OCI-LY7 (cell line): ENCODE measurements at regions not wholly inside any gene's neighbourhood (a gene's known extent, or its start where the extent isn't known, plus 50 kb on each side); places are given as distances from the start of the nearest gene placed in this dataset.
"Not testable (repeated sequence)": the region's sequence is repeated elsewhere in the genome, so short reads cannot be mapped to it uniquely, and the experiment has no call there.

Source experiments
- EZH2phosphoT487 ChIP-seq: fragments of 200-600 bp; sonication (generic); IDR thresholded peaks from 2 replicates; pipeline ENCODE4 v1.6.1; 2018; ENCODE audit warnings: low read depth, borderline replicate concordance, mild to moderate bottlenecking, mixed run types, antibody characterized with exemption, low read length, moderate library complexity, mixed read lengths
- TF ChIP-seq, protein P1 (sequence below): fragments of 200-600 bp; sonication (generic); conservative IDR thresholded peaks from 2 replicates; pipeline ENCODE4 v1.5.1; 2014; ENCODE audit warnings: mild to moderate bottlenecking, antibody characterized with exemption, low read length, moderate library complexity, mixed read lengths

DNA sequence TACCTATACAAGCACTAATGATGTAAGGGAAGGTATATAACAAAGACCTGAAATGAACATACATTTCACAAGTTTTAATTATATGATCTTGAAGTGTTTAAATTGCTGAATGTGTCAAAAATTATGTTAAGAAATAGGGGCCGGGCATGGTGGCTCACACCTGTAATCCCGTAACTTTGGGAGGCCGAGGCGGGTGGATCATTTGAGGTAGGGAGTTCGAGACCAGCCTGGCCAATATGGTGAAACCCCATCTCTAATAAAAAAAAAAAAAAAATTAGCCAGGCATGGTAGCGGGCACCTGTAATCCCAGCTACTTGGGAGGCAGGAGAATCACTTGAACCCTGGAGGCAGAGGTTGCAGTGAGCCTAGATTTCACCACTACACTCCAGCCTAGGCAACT is 537.4 kb upstream of the STEAP1 start:
- TF ChIP-seq, protein P1, sequence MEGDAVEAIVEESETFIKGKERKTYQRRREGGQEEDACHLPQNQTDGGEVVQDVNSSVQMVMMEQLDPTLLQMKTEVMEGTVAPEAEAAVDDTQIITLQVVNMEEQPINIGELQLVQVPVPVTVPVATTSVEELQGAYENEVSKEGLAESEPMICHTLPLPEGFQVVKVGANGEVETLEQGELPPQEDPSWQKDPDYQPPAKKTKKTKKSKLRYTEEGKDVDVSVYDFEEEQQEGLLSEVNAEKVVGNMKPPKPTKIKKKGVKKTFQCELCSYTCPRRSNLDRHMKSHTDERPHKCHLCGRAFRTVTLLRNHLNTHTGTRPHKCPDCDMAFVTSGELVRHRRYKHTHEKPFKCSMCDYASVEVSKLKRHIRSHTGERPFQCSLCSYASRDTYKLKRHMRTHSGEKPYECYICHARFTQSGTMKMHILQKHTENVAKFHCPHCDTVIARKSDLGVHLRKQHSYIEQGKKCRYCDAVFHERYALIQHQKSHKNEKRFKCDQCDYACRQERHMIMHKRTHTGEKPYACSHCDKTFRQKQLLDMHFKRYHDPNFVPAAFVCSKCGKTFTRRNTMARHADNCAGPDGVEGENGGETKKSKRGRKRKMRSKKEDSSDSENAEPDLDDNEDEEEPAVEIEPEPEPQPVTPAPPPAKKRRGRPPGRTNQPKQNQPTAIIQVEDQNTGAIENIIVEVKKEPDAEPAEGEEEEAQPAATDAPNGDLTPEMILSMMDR = not testable (repeated sequence)
- TF ChIP-seq EZH2phosphoT487 = not testable (repeated sequence)
